Neuronal stem cell (in vitro differentiated cells): ENCODE measurements at regions not wholly inside any gene's neighbourhood (a gene's known extent, or its start where the extent isn't known, plus 50 kb on each side); places are given as distances from the start of the nearest gene placed in this dataset.
"Not testable (repeated sequence)": the region's sequence is repeated elsewhere in the genome, so short reads cannot be mapped to it uniquely, and the experiment has no call there.

Experiments
- DNase-seq: peaks from one replicate; pipeline ENCODE4 v3.0.0-alpha.2; 2013; ENCODE audit warnings: low spot score
- H2AFZ ChIP-seq: one replicate; pipeline ENCODE4 v1.6.1; 2013; ENCODE audit warnings: mild to moderate bottlenecking, low read length, inconsistent platforms
- H2AK5ac ChIP-seq: 2 replicates; pipeline ENCODE4 v1.6.1; 2013; ENCODE audit warnings: low read depth, mild to moderate bottlenecking, inconsistent platforms, low read length, moderate library complexity, mixed read lengths
- H2BK120ac ChIP-seq: 2 replicates; pipeline ENCODE4 v1.6.1; 2013; ENCODE audit warnings: low read depth, mild to moderate bottlenecking, inconsistent platforms, low read length, moderate library complexity, mixed read lengths
- H2BK12ac ChIP-seq: one replicate; pipeline ENCODE4 v1.6.1; 2013; ENCODE audit warnings: low read length, inconsistent platforms
- H2BK15ac ChIP-seq: 2 replicates; pipeline ENCODE4 v1.6.1; 2013; ENCODE audit warnings: mild to moderate bottlenecking, low read length, inconsistent platforms, mixed read lengths
- H2BK5ac ChIP-seq: one replicate; pipeline ENCODE4 v1.6.1; 2013; ENCODE audit warnings: inconsistent platforms, mild to moderate bottlenecking, low read length, moderate library complexity
- H3K14ac ChIP-seq: one replicate; pipeline ENCODE4 v1.6.1; 2013; ENCODE audit warnings: low read length, inconsistent platforms
- H3K18ac ChIP-seq: 2 replicates; pipeline ENCODE4 v1.6.1; 2013; ENCODE audit warnings: low read length, inconsistent platforms
- H3K23ac ChIP-seq: 2 replicates; pipeline ENCODE4 v1.6.1; 2013; ENCODE audit warnings: low read depth, mild to moderate bottlenecking, mixed read lengths, low read length, inconsistent platforms; ENCODE audit not compliant: poor library complexity
- H3K27ac ChIP-seq: replicated peaks from 3 replicates; pipeline ENCODE4 v1.5.1; 2013; ENCODE audit warnings: low read length, inconsistent platforms
- H3K27me3 ChIP-seq, 3 experiments: 2 replicates each; pipeline ENCODE4 v1.6.1; 2013; ENCODE audit warnings: low read length in 3 of 3, mild to moderate bottlenecking in 2 of 3, inconsistent platforms in 1 of 3, low read depth in 1 of 3, mixed read lengths in 1 of 3, moderate library complexity in 1 of 3; ENCODE audit not compliant: control insufficient read depth in 3 of 3, insufficient read depth in 3 of 3
- H3K36me3 ChIP-seq, 2 donors: replicated peaks in 1 of 2; 2 replicates each; pipeline ENCODE4 v1.6.1; 2013; ENCODE audit warnings: low read length in 2 of 2; ENCODE audit not compliant: control insufficient read depth in 2 of 2, insufficient read depth in 2 of 2
- H3K4ac ChIP-seq: 2 replicates; pipeline ENCODE4 v1.6.1; 2013; ENCODE audit warnings: inconsistent platforms, mild to moderate bottlenecking, low read length, moderate library complexity
- H3K4me1 ChIP-seq, 2 donors: 1 replicate in 1 of 2; 2 replicates in 1 of 2; pipeline ENCODE4 v1.6.1; 2013; ENCODE audit warnings: low read length in 2 of 2, low read depth in 1 of 2; ENCODE audit not compliant: control insufficient read depth in 2 of 2, insufficient read depth in 1 of 2
- H3K4me2 ChIP-seq: one replicate; pipeline ENCODE4 v1.6.1; 2013; ENCODE audit warnings: mild to moderate bottlenecking, low read length, inconsistent platforms; ENCODE audit not compliant: insufficient read depth, poor library complexity, severe bottlenecking
- H3K4me3 ChIP-seq, 2 donors: 2 replicates each; pipeline ENCODE4 v1.5.1; 2013; ENCODE audit warnings: low read length in 2 of 2, mild to moderate bottlenecking in 2 of 2, inconsistent platforms in 1 of 2, moderate library complexity in 1 of 2
- H3K79me1 ChIP-seq: one replicate; pipeline ENCODE4 v1.6.1; 2013; ENCODE audit warnings: low read depth, mild to moderate bottlenecking, inconsistent platforms, low read length, moderate library complexity
- H3K9ac ChIP-seq: one replicate; pipeline ENCODE4 v1.6.1; 2013; ENCODE audit warnings: mild to moderate bottlenecking, low read depth, low read length, inconsistent platforms; ENCODE audit not compliant: poor library complexity
- H3K9me3 ChIP-seq, 2 donors: replicated peaks in 1 of 2; 2 replicates each; pipeline versions ENCODE3 to v1.6.1; 2013; ENCODE audit warnings: low read length in 2 of 2, mild to moderate bottlenecking in 2 of 2, inconsistent platforms in 1 of 2, low read depth in 1 of 2, mixed read lengths in 1 of 2, moderate library complexity in 1 of 2; ENCODE audit not compliant: control insufficient read depth in 2 of 2, insufficient read depth in 1 of 2
- H4K8ac ChIP-seq: one replicate; pipeline ENCODE4 v1.6.1; 2013; ENCODE audit warnings: low read depth, mild to moderate bottlenecking, inconsistent platforms, low read length, moderate library complexity
- H4K91ac ChIP-seq: one replicate; pipeline ENCODE4 v1.6.1; 2013; ENCODE audit warnings: low read length, low read depth, mild to moderate bottlenecking, inconsistent platforms; ENCODE audit not compliant: poor library complexity
- WGBS, 2 donors: extraction: QIAGEN DNeasy Blood & Tissue Kit; methylation state at CpG; one replicate each; pipeline ENCODE4 v1.1.7; 2013; ENCODE audit warnings: missing lambda C conversion rate in 2 of 2, mixed read lengths in 1 of 2; ENCODE audit not compliant: insufficient read length in 2 of 2, insufficient replicate concordance in 1 of 2; ENCODE audit errors: extremely low coverage in 2 of 2; 5-methylcytosine and 5-hydroxymethylcytosine counted together

DNA sequence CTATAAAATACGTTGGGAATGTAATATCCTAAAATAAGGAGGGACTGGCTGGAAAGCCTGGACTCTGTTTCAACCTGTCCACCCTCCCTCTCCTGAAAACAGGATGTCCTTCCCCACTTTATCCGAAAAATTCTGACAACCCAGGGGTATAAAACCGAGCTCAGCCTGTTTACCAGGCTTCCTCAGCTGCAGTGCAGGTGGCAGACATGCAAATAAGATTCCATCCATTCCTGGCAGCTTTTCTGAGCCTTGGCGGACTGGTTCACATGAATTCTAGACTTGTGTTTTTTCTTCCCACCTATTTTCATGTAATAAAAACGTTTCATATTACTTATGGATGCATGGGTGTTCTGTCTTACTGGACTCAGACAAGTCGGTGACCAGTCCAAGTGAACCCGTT, 479.3 kb downstream of the KCNJ18 start:
- Histone ChIP-seq H3K9ac (no peak overlapping the region), H2BK120ac (no peak overlapping the region), H4K8ac (no peak overlapping the region), H4K91ac (no peak overlapping the region), H3K9me3 (no peaks in the 10 kb centered on the region), H2BK5ac (no peak overlapping the region), H2AFZ (no peak overlapping the region), H3K23ac (no peak overlapping the region), H3K27me3 (no peaks in the 10 kb centered on the region), H3K79me1 (no peaks in the 10 kb centered on the region), H3K4me2 (no peak overlapping the region), H2BK12ac (no peak overlapping the region), H3K4me1 (no peaks in the 10 kb centered on the region), H3K4ac (no peak overlapping the region), H3K18ac (no peak overlapping the region), H3K4me3 (no peak overlapping the region), H3K27ac (no peak overlapping the region), H2BK15ac (no peak overlapping the region), H2AK5ac (no peak overlapping the region), H3K14ac (no peak overlapping the region), H3K36me3 (no peaks in the 10 kb centered on the region)
- DNase-seq: no peak
- WGBS, 2 donors: no CpG with 5 or more reads among the region's 7 CpGs

DNA sequence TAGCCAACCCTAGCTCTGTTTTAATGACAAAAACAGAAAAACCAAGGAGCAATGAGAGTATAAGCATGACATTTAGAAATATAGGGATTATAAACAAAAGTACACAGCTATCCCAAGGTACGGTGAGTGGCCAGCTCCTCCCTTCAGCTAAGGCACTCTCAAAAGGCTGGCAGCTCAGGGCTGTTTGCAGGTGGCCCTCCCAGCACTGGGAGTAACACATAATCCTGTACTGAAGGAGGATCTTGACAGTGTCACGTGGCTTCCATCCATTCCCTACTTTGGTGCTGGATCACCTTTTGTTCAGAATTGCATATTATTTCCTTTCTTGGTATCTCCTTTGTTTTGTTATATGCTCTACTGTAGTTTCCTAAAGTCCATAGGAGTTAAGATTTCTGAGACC, 500.8 kb downstream of the KCNJ18 start:
- H2BK15ac ChIP-seq: no peak overlapping the region
- H3K4me1 ChIP-seq: no peaks in the 10 kb centered on the region
- no peaks in the 10 kb centered on the region for H3K79me1 ChIP-seq
- no peak overlapping the region for H2AFZ ChIP-seq
- no peak overlapping the region for H3K14ac ChIP-seq
- no peak for DNase-seq
- no peak overlapping the region for H2BK5ac ChIP-seq
- H2BK12ac ChIP-seq: no peak overlapping the region
- no peak overlapping the region for H3K18ac ChIP-seq
- no peak overlapping the region for H3K9ac ChIP-seq
- H3K4me2 ChIP-seq: no peak overlapping the region
- H3K36me3 ChIP-seq: no peaks in the 10 kb centered on the region
- no peak overlapping the region for H4K8ac ChIP-seq
- no peak overlapping the region for H3K27ac ChIP-seq
- H3K4me3 ChIP-seq: no peak overlapping the region
- H3K27me3 ChIP-seq: no peaks in the 10 kb centered on the region
- no peaks in the 10 kb centered on the region for H3K9me3 ChIP-seq
- no peak overlapping the region for H3K4ac ChIP-seq
- H2BK120ac ChIP-seq: no peak overlapping the region
- H4K91ac ChIP-seq: no peak overlapping the region
- no peak overlapping the region for H2AK5ac ChIP-seq
- H3K23ac ChIP-seq: no peak overlapping the region
- no CpG with 5 or more reads among the region's 2 CpGs for WGBS, 2 donors

DNA sequence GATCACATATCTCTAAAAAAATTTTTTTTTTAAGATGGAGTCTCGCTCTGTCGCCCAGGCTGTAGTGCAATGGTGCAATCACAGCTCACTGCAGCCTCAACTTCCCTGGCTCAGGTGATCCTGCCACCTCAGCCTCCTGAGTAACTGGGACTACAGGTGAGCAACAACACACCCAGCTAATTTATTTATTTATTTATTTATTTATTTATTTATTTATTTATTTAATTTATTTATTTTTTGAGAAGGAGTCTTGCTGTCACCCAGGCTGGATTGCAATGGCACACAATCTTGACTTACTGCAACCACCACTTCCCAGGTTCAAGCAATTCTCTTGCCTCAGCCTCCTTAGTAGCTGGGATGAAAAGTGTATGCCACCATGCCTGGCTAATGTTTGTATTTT, 507.9 kb downstream of the KCNJ18 start:
- not testable (repeated sequence) for H2BK5ac ChIP-seq, H3K79me1 ChIP-seq, H2AFZ ChIP-seq, H2BK15ac ChIP-seq, H3K4me1 ChIP-seq, H3K23ac ChIP-seq, H4K91ac ChIP-seq, H3K4me3 ChIP-seq, H2BK12ac ChIP-seq, H3K9me3 ChIP-seq, H3K4ac ChIP-seq, DNase-seq, H4K8ac ChIP-seq, H3K18ac ChIP-seq, H3K27ac ChIP-seq, H3K27me3 ChIP-seq, H3K36me3 ChIP-seq, H2BK120ac ChIP-seq, H3K14ac ChIP-seq, H3K9ac ChIP-seq, H2AK5ac ChIP-seq, H3K4me2 ChIP-seq
- no CpG with 5 or more reads among the region's 2 CpGs for WGBS, 2 donors

DNA sequence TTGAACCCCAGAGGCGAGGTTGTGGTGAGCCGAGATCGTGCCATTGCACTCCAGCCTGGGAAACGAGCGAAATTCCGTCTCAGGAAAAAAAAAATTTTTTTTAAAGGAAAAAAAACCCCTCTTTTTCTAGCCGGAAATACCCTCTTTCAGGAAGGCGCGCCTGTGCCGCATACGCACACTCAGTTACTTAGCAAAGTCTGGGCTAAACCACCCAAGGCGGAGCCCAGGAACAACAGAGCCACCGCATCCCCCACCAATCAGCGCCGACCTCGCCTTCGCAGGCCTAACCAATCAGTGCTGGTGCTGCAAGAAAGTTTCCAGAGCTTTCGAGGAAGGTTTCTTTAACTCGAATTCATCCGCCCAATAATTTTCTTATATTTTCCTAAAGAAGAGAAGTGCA, 510.4 kb downstream of the KCNJ18 start:
- Histone ChIP-seq H3K4me1 (no peaks in the 10 kb centered on the region), H3K36me3 (no peaks in the 10 kb centered on the region), H2BK12ac (no peak overlapping the region), H4K91ac (no peak overlapping the region), H2BK15ac (no peak overlapping the region), H3K27me3 (no peaks in the 10 kb centered on the region), H3K18ac (no peak overlapping the region), H3K4me2 (no peak overlapping the region), H2AK5ac (no peak overlapping the region), H2BK5ac (no peak overlapping the region), H2AFZ (no peak overlapping the region), H3K9ac (no peak overlapping the region), H3K4ac (no peak overlapping the region), H4K8ac (no peak overlapping the region), H2BK120ac (no peak overlapping the region), H3K4me3 (no peak overlapping the region), H3K9me3 (peaks cover 0 to 2% of the 10 kb centered on the region in 2 donors), H3K14ac (no peak overlapping the region), H3K79me1 (no peaks in the 10 kb centered on the region), H3K27ac (no peak overlapping the region), H3K23ac (no peak overlapping the region)
- WGBS, 2 donors: no CpG with 5 or more reads among the region's 20 CpGs
- DNase-seq: no peak
